ENCODE measurements at regions not wholly inside any gene's neighbourhood (a gene's known extent, or its start where the extent isn't known, plus 50 kb on each side); places are given as distances from the start of the nearest gene placed in this dataset.

- whole genome bisulfite sequencing, result 95% methylated on average over 2 of the region's 2 CpGs
Observed at GRCh38 chr16:86939609-86940008, 361.3 kb downstream of the FOXL1 start.

GRCh38 chr16:86941731-86942130 is 363.4 kb downstream of the FOXL1 start:
- Histone ChIP-seq H3K4me1 (ENCODE audit: control insufficient read depth in 4 of 4, insufficient read depth in 4 of 4, low read length in 3 of 4) (no peaks in the 10 kb centered on the region), H3K27ac (ENCODE audit: low read depth in 1 of 2, low read length in 2 of 2) (no peak overlapping the region), H3K27me3 (ENCODE audit: control insufficient read depth in 4 of 4, insufficient read depth in 4 of 4, low read length in 3 of 4) (no peaks in the 10 kb centered on the region), H3K36me3 (ENCODE audit: control insufficient read depth in 4 of 4, insufficient read depth in 3 of 4, low read depth in 1 of 4, low read length in 3 of 4) (no peaks in the 10 kb centered on the region), H3K9me3 (ENCODE audit: control insufficient read depth in 4 of 4, low read length in 3 of 4) (peaks cover 0 to 3% (median 0%) of the 10 kb centered on the region in 4 donors), H3K9ac (ENCODE audit: low read depth in 1 of 2, low read length in 2 of 2) (no peak overlapping the region), H3K4me3 (ENCODE audit: low read depth in 1 of 3, low read length in 3 of 3) (no peak overlapping the region)
- TF ChIP-seq RAD21 (IDR thresholded peaks at IDR 0.05), result no peak
- TF ChIP-seq HNF4A (conservative IDR thresholded peaks at IDR 0.05), result no peak
- no peak for TF ChIP-seq JUND (IDR thresholded peaks at IDR 0.05)
- no peak for TF ChIP-seq EGR1 (IDR thresholded peaks at IDR 0.05; ENCODE audit: low read depth in 2 of 2)
- DNase-seq (ENCODE audit: low spot score), result no peak
- WGBS, result 88% methylated on average over 6 of the region's 6 CpGs

More at GRCh38 chr16:86939609-86940008, 361.3 kb downstream of the FOXL1 start:
- Histone ChIP-seq H3K4me3 (ENCODE audit: low read depth in 1 of 3, low read length in 3 of 3) (no peak overlapping the region), H3K9me3 (ENCODE audit: control insufficient read depth in 4 of 4, low read length in 3 of 4) (peaks cover 0 to 3% (median 1%) of the 10 kb centered on the region in 4 donors), H3K27ac (ENCODE audit: low read depth in 1 of 2, low read length in 2 of 2) (no peak overlapping the region), H3K9ac (ENCODE audit: low read depth in 1 of 2, low read length in 2 of 2) (no peak overlapping the region), H3K4me1 (ENCODE audit: control insufficient read depth in 4 of 4, insufficient read depth in 4 of 4, low read length in 3 of 4) (no peaks in the 10 kb centered on the region), H3K36me3 (ENCODE audit: control insufficient read depth in 4 of 4, insufficient read depth in 3 of 4, low read depth in 1 of 4, low read length in 3 of 4) (no peaks in the 10 kb centered on the region), H3K27me3 (ENCODE audit: control insufficient read depth in 4 of 4, insufficient read depth in 4 of 4, low read length in 3 of 4) (peaks cover 0 to 4% (median 1%) of the 10 kb centered on the region in 4 donors)
- no peak for DNase-seq (ENCODE audit: low spot score)
- TF ChIP-seq MAX (IDR thresholded peaks at IDR 0.05) (no peak), ATF3 (IDR thresholded peaks at IDR 0.05) (no peak), JUND (IDR thresholded peaks at IDR 0.05) (no peak), HNF4A (conservative IDR thresholded peaks at IDR 0.05) (no peak), FOXA1 (IDR thresholded peaks at IDR 0.05) (no peak), NR2F2 (IDR thresholded peaks at IDR 0.05) (no peak), CTCF (IDR thresholded peaks at IDR 0.05; ENCODE audit: low read depth, low read length, missing input control) (no peak), SP1 (IDR thresholded peaks at IDR 0.05) (no peak), REST (IDR thresholded peaks at IDR 0.05) (no peak), YY1 (IDR thresholded peaks at IDR 0.05) (no peak)

Data from liver (tissue), 8 donors.